Ovary (tissue), 7 donors: ENCODE measurements at regions not wholly inside any gene's neighbourhood (a gene's known extent, or its start where the extent isn't known, plus 50 kb on each side); places are given as distances from the start of the nearest gene placed in this dataset.
A peak's percentile ranks its signal among the peaks of the same experiment; 100 is the strongest.

Source experiments
- DNase-seq, 5 donors: peaks; one replicate each; pipeline ENCODE4 v3.0.0-alpha.2; 2019 to 2020
- H3K27ac ChIP-seq, 2 donors: fragments of 200-600 bp; one replicate each; pipeline versions ENCODE4 v1.5.1 to v1.8.0; 2019 to 2022
- H3K27me3 ChIP-seq: fragments of 200-600 bp; one replicate; pipeline ENCODE4 v1.8.0; 2022
- H3K36me3 ChIP-seq: fragments of 200-600 bp; sonication (generic); one replicate; pipeline ENCODE4 v1.5.1; 2019
- H3K4me1 ChIP-seq: one replicate; pipeline ENCODE4 v1.8.1; 2013; ENCODE audit warnings: mild to moderate bottlenecking, moderate library complexity; ENCODE audit not compliant: insufficient read depth
- H3K4me3 ChIP-seq: fragments of 200-600 bp; sonication (generic); one replicate; pipeline ENCODE4 v1.5.1; 2017
- H3K9me3 ChIP-seq, 2 donors: fragments of 200-600 bp in 1 of 2; sonication (generic) in 1 of 2; one replicate each; pipeline versions ENCODE4 v1.5.1 to v1.8.1; 2013 to 2019; ENCODE audit warnings: mild to moderate bottlenecking in 1 of 2, moderate library complexity in 1 of 2
- CTCF ChIP-seq, 3 donors: fragments of 450-650 bp in 2 of 3; fragments of 200-600 bp in 1 of 3; IDR thresholded peaks; one replicate each; pipeline versions ENCODE4 v1.5.1 to v1.8.0; 2016 to 2022; ENCODE audit warnings: antibody characterized with exemption in 3 of 3, mild to moderate bottlenecking in 1 of 3
- EP300 ChIP-seq: sonication (generic); formaldehyde crosslinking; IDR thresholded peaks from one replicate; pipeline ENCODE4 v1.6.1; 2017; ENCODE audit warnings: antibody characterized with exemption
- POLR2A ChIP-seq: fragments of 450-650 bp; IDR thresholded peaks from one replicate; pipeline ENCODE4 v1.6.1; 2017; ENCODE audit warnings: antibody characterized with exemption, mild to moderate bottlenecking, moderate library complexity
- WGBS, 3 donors: extraction: QIAGEN DNeasy Blood & Tissue Kit in 1 of 3; methylation state at CpG; one replicate each; pipeline versions ENCODE4 v1.1.5 to v1.1.7; 2013 to 2017; 5-methylcytosine and 5-hydroxymethylcytosine counted together
- intact Hi-C, 4 donors: fragments of 100-400 bp; cut with DNase I; formaldehyde crosslinking; loops; one replicate each; pipeline versions ENCODE4 v1.11.0 to v1.15.1; 2022 to 2023
- donor health status: DM: no; HTN: no; CAD: no; lungs with moderate emphysema.
- donor health status: DM: no; HTN: no; CAD: no.
- donor health status: Bipolar disorder and iron deficiency.
- donor health status: DM: no; HTN: no; CAD: no.
- donor health status: DM: yes; HTN: yes; CAD: no.

DNA sequence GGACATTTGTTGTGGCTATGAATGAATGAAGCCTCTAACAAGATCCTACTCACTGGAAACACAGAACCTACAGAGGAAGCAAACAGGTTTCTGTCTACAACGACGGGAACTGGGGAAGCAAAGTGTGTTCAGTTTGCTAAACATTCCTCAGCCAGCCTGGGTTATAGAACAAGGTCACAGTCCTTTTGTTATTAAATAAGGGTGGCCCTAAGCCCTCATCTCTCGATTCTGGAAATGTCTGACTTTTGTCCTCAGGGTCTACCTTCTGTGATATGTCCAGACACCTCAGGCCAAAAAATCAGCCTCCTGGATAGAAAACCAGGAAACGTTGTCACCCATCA is 64.6 kb upstream of the ARHGEF7 start:
- no peak for TF ChIP-seq POLR2A
- no peak for TF ChIP-seq EP300
- no peak for TF ChIP-seq CTCF (IDR thresholded peaks at IDR 0.05)
- Histone ChIP-seq H3K27me3 (no peaks in the 10 kb centered on the region), H3K27ac (no peak overlapping the region), H3K36me3 (no peaks in the 10 kb centered on the region), H3K9me3 (no peaks in the 10 kb centered on the region), H3K4me1 (peaks cover 4% of the 10 kb centered on the region), H3K4me3 (no peak overlapping the region)
- WGBS, 3 donors = 17 to 18% (median 17%) methylated on average over 4 of the region's 4 CpGs
- intact Hi-C loops = loop anchor here in 1 of 4 donors (10.0 kb wide), 1 partner anchor 136 kb away; the partner anchor contains the start of gene ANKRD10
- DNase-seq = no peak

DNA sequence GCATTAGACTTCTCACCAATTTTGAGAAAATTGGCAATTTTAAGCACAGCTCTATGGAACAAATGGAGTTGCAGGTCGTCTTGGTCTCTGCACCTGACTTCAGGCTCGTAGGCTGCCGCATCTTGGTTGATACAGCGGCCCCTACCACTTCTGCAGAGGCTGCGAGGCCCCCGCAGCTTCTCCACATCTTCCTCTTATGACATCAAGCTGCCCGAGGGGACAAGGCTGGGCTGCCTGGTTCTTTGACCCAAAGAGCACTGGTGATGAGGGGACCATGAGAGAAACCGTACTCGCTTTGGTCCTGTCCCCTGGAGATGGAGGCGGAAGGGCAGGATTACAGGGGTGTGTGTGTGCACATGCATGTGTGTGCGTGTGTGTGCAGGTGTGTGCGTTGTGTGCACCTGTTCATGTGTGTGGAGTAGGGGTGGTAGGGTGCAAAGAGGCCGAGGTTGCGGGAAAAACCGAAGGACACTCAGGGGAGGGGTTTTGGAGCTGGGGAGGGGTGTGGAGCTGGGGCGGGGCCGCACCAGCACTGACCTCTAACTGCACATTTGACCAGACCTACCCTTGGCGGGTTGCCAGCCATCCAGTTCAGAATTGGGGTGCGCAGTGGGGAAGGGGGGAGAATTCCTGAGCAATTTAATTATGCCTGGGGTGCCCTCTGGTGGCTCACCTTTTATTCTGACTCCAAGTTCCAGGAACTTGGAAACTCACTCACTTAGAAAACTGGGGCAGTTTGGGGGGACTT is 65.1 kb upstream of the ARHGEF7 start:
- intact Hi-C loops = loop anchor here in 2 of 4 donors (5.0 to 10.0 kb wide), 4 partner anchors 105 to 455 kb away; partner anchors contain the start of gene ANKRD10 (in 1 of the 2)
- Histone ChIP-seq H3K36me3 (no peaks in the 10 kb centered on the region), H3K4me3 (no peak overlapping the region), H3K27ac (no peak overlapping the region), H3K27me3 (no peaks in the 10 kb centered on the region), H3K9me3 (no peaks in the 10 kb centered on the region), H3K4me1 (peaks cover 4% of the 10 kb centered on the region)
- 71 to 72% (median 71%) methylated on average over 19 of the region's 19 CpGs for WGBS, 3 donors
- TF ChIP-seq POLR2A = no peak
- no peak for TF ChIP-seq EP300
- TF ChIP-seq CTCF (IDR thresholded peaks at IDR 0.05) = peak in 1 of 3 donors; percentile 33
- peak; percentile 34 to 63 (median 48) for DNase-seq

GRCh38 chr13:111048387-111048786 is 66.7 kb upstream of the ARHGEF7 start:
- H3K36me3 ChIP-seq = no peaks in the 10 kb centered on the region
- WGBS, 3 donors = 88 to 91% (median 88%) methylated on average over 8 of the region's 8 CpGs
- intact Hi-C loops = loop anchor here in 2 of 4 donors (5.0 to 10.0 kb wide), 3 partner anchors 104 to 454 kb away; no protein-coding TSS in a partner anchor

GRCh38 chr13:111047326-111047725 is 67.8 kb upstream of the ARHGEF7 start:
- H3K36me3 ChIP-seq = no peaks in the 10 kb centered on the region
- DNase-seq = no peak
- H3K9me3 ChIP-seq = no peaks in the 10 kb centered on the region
- WGBS, 3 donors = 76 to 83% (median 77%) methylated on average over 5 of the region's 5 CpGs
- peaks cover 4% of the 10 kb centered on the region for H3K4me1 ChIP-seq
- H3K27ac ChIP-seq = no peak overlapping the region
- TF ChIP-seq CTCF (IDR thresholded peaks at IDR 0.05) = no peak
- no peak for TF ChIP-seq EP300
- no peak for TF ChIP-seq POLR2A
- no peaks in the 10 kb centered on the region for H3K27me3 ChIP-seq
- intact Hi-C loops = loop anchor here in 2 of 4 donors (5.0 to 10.0 kb wide), 3 partner anchors 103 to 453 kb away; no protein-coding TSS in a partner anchor
- H3K4me3 ChIP-seq = no peak overlapping the region

More at GRCh38 chr13:111048387-111048786, 66.7 kb upstream of the ARHGEF7 start:
- Histone ChIP-seq H3K27ac (no peak overlapping the region), H3K27me3 (no peaks in the 10 kb centered on the region), H3K9me3 (no peaks in the 10 kb centered on the region), H3K4me3 (no peak overlapping the region), H3K4me1 (peaks cover 4% of the 10 kb centered on the region)
- DNase-seq = no peak
- no peak for TF ChIP-seq EP300
- TF ChIP-seq POLR2A = no peak
- no peak for TF ChIP-seq CTCF (IDR thresholded peaks at IDR 0.05)
